Subcutaneous abdominal adipose tissue (tissue), 5 donors: ENCODE measurements at regions not wholly inside any gene's neighbourhood (a gene's known extent, or its start where the extent isn't known, plus 50 kb on each side); places are given as distances from the start of the nearest gene placed in this dataset.

Experiments
- H3K27ac ChIP-seq: one replicate; pipeline ENCODE4 v1.7.0; 2013; ENCODE audit warnings: low read depth, mild to moderate bottlenecking, inconsistent platforms, low read length, moderate library complexity
- H3K27me3 ChIP-seq, 5 donors: one replicate each; pipeline ENCODE4 v1.7.0; 2013; ENCODE audit warnings: low read length in 5 of 5, inconsistent platforms in 1 of 5; ENCODE audit not compliant: control insufficient read depth in 5 of 5, insufficient read depth in 4 of 5
- H3K36me3 ChIP-seq, 5 donors: one replicate each; pipeline ENCODE4 v1.7.0; 2013; ENCODE audit warnings: low read length in 5 of 5; ENCODE audit not compliant: control insufficient read depth in 5 of 5, insufficient read depth in 5 of 5
- H3K4me1 ChIP-seq, 5 donors: one replicate each; pipeline ENCODE4 v1.7.0; 2013; ENCODE audit warnings: low read length in 5 of 5, mild to moderate bottlenecking in 3 of 5, moderate library complexity in 1 of 5; ENCODE audit not compliant: control insufficient read depth in 5 of 5, insufficient read depth in 5 of 5
- H3K4me3 ChIP-seq, 5 donors: one replicate each; pipeline ENCODE4 v1.7.0; 2013; ENCODE audit warnings: low read length in 5 of 5, low read depth in 1 of 5
- H3K9ac ChIP-seq, 5 donors: one replicate each; pipeline ENCODE4 v1.7.0; 2013; ENCODE audit warnings: low read length in 5 of 5, mild to moderate bottlenecking in 4 of 5, moderate library complexity in 3 of 5
- H3K9me3 ChIP-seq, 5 donors: one replicate each; pipeline ENCODE4 v1.7.0; 2013; ENCODE audit warnings: low read length in 5 of 5; ENCODE audit not compliant: control insufficient read depth in 5 of 5
- donor health status: healthy.
- donor health status: healthy.
- donor health status: healthy.
- donor health status: healthy.
- donor health status: healthy.

DNA sequence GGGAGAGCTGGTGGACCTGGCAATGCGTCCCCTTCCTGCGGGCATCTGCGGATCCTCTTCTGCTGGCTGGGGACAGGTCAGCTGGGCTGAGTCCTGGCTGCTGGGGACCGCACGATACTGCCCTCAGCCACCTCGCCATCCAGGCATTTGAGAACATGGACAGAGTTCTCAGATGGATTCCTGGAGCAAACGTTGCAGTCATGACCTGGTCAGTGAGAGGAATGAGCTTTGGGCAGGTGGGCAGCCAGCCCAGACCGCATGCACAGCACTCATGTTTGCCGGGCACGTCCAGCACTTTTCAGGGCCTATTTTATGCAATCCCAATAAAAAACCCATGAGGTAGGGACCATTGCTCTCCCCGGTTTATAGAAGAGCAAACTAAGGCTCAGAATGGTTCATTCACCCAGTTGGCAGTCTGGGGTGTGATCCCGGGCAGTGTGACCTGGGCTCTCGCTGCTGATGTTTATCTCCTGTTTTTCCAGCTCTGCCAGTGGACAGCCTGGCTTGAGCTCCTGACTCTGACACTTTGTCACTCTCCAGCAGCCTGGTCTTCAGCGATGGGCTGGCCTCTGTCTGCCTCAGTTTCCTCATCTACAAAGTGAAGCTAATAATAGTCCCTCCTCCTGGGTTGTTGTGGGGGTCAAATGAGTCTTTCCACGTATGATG lies 294.7 kb downstream of the IRF8 start:
- peaks cover 25 to 50% (median 48%) of the 10 kb centered on the region in 5 donors for H3K27me3 ChIP-seq
- H3K4me1 ChIP-seq, result no peaks in the 10 kb centered on the region
- no peak overlapping the region for H3K27ac ChIP-seq
- no peaks in the 10 kb centered on the region for H3K9me3 ChIP-seq
- no peaks in the 10 kb centered on the region for H3K36me3 ChIP-seq
- H3K9ac ChIP-seq, result no peak overlapping the region
- H3K4me3 ChIP-seq, result no peak overlapping the region

DNA sequence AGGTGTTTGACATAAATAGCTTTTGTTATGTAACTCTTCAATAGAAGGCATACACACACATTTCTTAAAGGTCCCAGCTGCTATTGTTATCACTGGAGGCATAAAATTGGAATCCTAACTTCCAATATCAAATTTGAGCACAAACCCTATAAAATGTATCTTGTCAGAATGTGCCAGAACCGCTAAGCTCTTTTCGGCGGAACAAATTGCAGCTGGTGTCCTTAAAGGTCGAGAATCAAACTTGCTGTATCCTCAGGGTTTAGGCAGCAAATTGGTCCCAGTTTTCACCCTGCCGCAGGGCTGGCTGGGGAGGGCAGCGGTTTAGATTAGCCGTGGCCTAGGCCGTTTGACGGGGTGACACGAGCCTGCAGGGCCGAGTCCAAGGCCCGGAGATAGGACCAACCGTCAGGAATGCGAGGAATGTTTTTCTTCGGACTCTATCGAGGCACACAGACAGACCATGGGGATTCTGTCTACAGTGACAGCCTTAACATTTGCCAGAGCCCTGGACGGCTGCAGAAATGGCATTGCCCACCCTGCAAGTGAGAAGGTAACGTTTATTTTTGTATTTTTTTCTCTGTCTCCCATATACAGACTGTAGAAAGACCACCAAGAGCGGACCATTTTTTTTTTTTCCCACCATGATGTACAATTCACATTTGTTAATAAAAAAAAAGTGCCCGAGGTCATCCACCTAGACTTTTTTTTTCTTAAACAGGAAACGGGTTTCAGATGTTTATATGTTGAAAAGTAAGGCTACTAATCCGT lies 297.1 kb downstream of the IRF8 start:
- Histone ChIP-seq H3K4me3 (no peak overlapping the region), H3K9ac (no peak overlapping the region), H3K9me3 (no peaks in the 10 kb centered on the region), H3K27me3 (peaks cover 37 to 67% (median 60%) of the 10 kb centered on the region in 5 donors), H3K36me3 (no peaks in the 10 kb centered on the region), H3K27ac (no peak overlapping the region), H3K4me1 (no peaks in the 10 kb centered on the region)

DNA sequence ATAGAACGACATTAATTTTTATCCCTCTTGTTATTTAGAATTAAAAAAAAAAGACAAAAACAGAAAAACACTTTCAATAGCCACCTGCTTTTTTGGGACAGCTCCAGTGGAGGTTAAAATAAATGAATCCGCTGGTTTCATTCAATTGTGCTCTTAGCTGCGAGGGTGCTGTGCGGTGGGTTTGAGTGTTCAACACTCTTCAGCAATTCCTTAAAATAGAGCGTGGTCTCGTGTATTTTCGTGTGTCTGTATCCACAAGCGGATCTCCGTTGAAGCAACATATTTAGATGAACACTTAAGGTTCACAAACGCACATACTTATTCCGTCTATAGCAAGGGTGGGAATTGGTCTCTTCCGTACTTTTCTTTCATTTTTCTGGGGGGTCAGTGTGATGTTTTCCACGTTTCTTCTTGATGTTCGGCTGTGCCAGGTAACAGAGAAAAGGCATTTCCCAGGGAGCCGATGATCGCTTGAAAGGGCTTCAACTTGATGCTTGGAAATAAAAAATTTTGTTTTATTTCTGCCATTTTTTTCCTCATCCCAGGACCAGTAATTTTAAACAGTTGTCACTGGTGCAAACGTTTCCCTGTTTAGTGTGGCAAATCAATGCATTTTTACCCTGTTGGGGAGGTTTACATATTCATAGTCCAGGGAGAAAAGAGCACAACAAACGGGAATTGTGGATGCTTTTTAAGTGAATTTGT lies 297.9 kb downstream of the IRF8 start:
- Histone ChIP-seq H3K4me3 (no peak overlapping the region), H3K27ac (no peak overlapping the region), H3K9me3 (no peaks in the 10 kb centered on the region), H3K4me1 (no peaks in the 10 kb centered on the region), H3K9ac (no peak overlapping the region), H3K27me3 (peaks cover 41 to 72% (median 59%) of the 10 kb centered on the region in 5 donors), H3K36me3 (no peaks in the 10 kb centered on the region)

DNA sequence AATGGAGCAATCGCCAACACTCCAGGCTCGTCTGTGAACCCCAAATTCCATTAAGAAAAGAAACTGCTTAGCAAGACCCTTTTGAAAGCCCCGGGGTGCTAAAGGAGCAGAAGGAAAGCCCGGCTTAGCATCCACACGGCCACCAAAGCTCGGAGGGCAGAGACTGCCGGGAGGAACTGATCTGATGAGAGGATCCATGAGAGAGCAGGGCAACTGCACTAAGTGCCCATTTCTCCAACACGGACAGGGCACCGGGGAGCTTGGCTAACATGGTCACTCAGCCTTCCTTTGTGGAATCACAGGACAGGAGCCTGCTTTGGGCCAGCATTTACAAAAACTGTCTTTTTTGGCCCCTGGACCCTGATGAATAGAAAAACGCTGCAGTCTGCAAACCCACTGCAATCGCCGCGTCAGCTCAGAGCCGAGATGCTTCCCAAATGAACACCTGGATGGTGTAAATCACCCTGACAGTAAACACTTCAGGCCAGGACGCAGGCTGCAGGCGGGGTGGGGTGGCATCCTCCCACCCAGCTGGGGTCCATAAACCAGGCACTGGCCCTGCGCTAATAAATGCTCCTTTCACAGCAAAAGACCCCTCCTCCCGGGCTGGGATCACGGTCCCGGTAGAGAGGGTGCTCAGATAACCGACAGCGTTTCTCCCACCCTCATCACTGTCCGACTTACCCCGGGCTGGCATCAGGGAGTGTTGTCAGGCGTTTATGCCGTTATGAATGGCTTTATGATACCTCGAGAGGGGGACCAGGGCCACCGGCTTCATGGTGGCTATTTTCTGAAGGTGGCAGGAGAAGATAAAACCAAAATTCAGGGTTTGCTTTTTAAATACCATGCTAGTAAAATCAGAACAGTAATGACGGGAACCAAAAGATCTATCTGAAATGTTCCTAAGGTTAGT lies 299.5 kb downstream of the IRF8 start:
- Histone ChIP-seq H3K36me3 (no peaks in the 10 kb centered on the region), H3K27me3 (peaks cover 42 to 69% (median 56%) of the 10 kb centered on the region in 5 donors), H3K4me3 (no peak overlapping the region), H3K9me3 (no peaks in the 10 kb centered on the region), H3K27ac (no peak overlapping the region), H3K4me1 (no peaks in the 10 kb centered on the region), H3K9ac (no peak overlapping the region)

DNA sequence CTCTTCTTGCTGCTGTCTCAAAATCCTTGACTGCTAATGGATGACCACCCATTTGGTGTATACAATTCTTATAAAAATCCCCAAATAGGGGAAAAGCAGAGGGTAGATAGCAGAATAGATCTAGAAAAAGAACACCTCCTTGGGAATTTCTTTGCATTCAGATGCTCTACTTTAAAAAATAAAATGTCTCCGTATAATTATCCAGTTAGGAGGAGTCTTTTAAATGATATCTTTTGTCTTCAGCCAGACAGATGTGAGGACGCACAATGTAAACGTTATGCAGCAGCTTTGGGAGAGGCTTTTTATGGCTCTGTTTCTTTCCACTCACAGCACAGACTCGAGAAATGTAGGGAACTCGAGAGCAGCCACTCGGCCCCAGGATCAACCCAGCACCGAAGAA lies 300.2 kb downstream of the IRF8 start:
- H3K27me3 ChIP-seq, result peaks cover 42 to 67% (median 51%) of the 10 kb centered on the region in 5 donors
- no peaks in the 10 kb centered on the region for H3K36me3 ChIP-seq
- no peaks in the 10 kb centered on the region for H3K4me1 ChIP-seq
- no peaks in the 10 kb centered on the region for H3K9me3 ChIP-seq
- H3K4me3 ChIP-seq, result no peak overlapping the region
- H3K9ac ChIP-seq, result no peak overlapping the region
- no peak overlapping the region for H3K27ac ChIP-seq

DNA sequence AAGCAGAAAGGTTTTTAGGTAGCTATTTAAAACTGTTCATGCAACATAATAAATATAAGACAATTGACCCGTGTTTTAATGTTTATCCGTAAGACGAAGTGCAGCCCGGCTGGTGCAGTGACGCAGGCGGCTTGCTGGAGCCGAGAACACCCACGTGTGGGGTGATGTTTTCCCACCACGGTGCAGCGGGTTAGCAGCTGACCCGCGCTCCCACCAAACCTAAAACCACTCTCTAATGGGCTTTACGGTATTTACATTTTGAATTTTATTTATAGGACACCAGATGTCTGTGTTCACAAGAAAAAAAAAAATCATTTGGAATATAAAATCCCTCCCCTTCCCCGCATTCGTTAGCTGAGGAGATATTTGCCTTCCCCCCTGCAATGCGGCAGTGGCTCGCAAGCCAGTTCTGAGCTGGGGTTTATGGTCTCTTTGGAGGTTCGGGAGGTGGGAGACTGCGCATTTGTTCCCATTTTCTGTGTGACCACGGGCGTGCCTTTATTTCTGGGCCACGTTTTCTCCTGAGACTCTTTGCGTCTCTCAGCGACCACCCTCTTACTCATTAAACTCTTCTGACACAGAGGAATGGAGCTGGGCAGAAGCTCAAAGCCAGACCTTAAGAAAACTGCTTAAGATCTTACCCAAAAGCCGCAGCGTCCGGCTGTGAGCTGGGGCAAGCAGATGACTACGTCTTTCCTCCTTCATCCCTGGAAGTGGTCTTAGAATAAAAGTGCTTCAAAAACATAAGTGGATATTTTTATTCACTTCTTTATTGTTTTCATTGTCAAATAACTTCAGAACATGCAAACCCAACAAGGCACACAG lies 301.1 kb downstream of the IRF8 start:
- H3K9ac ChIP-seq, result no peak overlapping the region
- H3K4me1 ChIP-seq, result no peaks in the 10 kb centered on the region
- H3K36me3 ChIP-seq, result no peaks in the 10 kb centered on the region
- no peak overlapping the region for H3K4me3 ChIP-seq
- H3K9me3 ChIP-seq, result no peaks in the 10 kb centered on the region
- H3K27ac ChIP-seq, result no peak overlapping the region
- H3K27me3 ChIP-seq, result peaks cover 42 to 58% (median 45%) of the 10 kb centered on the region in 5 donors

DNA sequence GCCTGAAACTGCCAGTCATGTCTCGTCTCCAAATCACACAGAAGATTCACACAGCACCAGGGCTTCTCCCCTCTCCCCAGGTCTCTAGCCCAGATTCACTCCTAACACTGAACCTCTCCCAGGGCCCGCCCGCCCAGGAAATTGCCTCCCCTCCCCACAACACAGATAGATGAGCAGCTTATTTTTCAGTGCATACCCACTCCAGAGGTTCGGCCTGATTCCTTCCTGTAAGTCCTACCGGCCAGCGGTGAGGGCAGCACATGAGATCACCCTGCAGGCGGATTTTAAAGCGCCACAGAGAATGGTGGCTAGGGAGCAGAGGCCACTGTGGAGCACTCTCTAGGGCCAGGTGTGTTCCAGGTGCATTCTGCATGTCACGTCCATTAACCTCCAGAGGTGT lies 301.8 kb downstream of the IRF8 start:
- Histone ChIP-seq H3K9ac (no peak overlapping the region), H3K36me3 (no peaks in the 10 kb centered on the region), H3K27me3 (peaks cover 39 to 56% (median 42%) of the 10 kb centered on the region in 5 donors), H3K4me1 (no peaks in the 10 kb centered on the region), H3K27ac (no peak overlapping the region), H3K4me3 (no peak overlapping the region), H3K9me3 (no peaks in the 10 kb centered on the region)

DNA sequence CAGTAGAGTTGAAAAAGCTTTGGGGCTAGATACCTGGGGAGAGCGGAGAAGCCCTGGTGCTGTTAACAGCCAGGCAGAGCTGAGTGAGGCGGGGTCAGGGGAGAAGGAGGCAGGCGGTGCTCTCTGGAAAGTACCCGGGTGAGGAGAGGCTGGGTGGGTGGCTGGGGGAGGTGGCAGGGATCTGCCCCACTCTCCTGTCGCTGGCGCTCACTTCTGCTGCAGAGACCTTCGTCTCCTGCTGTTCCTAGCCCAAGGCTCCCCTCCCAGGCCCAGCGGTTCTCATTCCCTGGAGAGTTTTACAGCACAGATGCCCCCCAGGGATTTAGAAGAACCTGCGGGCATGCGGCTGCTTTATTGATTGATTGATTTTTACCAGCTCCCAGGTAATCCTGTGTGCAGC lies 302.8 kb downstream of the IRF8 start:
- H3K27ac ChIP-seq, result no peak overlapping the region
- H3K4me3 ChIP-seq, result no peak overlapping the region
- H3K27me3 ChIP-seq, result peaks cover 35 to 48% (median 39%) of the 10 kb centered on the region in 5 donors
- no peaks in the 10 kb centered on the region for H3K9me3 ChIP-seq
- no peaks in the 10 kb centered on the region for H3K4me1 ChIP-seq
- H3K9ac ChIP-seq, result no peak overlapping the region
- no peaks in the 10 kb centered on the region for H3K36me3 ChIP-seq

DNA sequence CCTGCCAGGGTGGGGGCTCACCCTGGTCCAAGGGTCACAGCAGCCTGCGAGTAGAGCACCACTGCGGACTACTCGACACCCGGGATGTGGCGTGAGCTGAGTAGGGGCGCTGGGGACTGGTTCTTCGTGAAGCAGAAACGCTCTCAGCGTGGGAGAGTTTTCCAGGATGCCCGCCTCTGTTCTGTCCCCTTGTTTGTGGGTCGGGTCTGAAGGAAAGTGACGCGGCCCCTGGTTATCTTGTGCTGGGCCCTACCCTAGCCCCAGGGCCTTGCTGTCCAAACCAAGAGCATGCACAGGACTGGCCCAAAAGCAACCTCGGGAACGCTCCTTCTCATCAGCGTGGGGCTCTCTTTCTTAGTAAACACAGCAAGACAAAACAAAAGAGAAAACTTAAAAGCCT lies 303.3 kb downstream of the IRF8 start:
- Histone ChIP-seq H3K27me3 (peaks cover 30 to 42% (median 37%) of the 10 kb centered on the region in 5 donors), H3K4me1 (no peaks in the 10 kb centered on the region), H3K27ac (no peak overlapping the region), H3K9me3 (no peaks in the 10 kb centered on the region), H3K4me3 (no peak overlapping the region), H3K9ac (no peak overlapping the region), H3K36me3 (no peaks in the 10 kb centered on the region)
